OCI-LY3 (cell line): ENCODE measurements at regions not wholly inside any gene's neighbourhood (a gene's known extent, or its start where the extent isn't known, plus 50 kb on each side); places are given as distances from the start of the nearest gene placed in this dataset.

ENCODE experiments used
- CTCF ChIP-seq: fragments of 200-600, 300-600 bp; sonication (generic); IDR thresholded peaks from 2 replicates; pipeline ENCODE4 v1.5.1; 2014; ENCODE audit warnings: antibody characterized with exemption, low read length, low read depth
- EZH2phosphoT487 ChIP-seq: fragments of 200-600 bp; shearing (Covaris generic); IDR thresholded peaks from 2 replicates; pipeline ENCODE4 v1.6.1; 2018; ENCODE audit warnings: antibody characterized with exemption, mixed run types, low read depth

GRCh38 chr13:109872864-109873263 is 86.5 kb upstream of the IRS2 start:
- TF ChIP-seq CTCF: no peak
- no peak for TF ChIP-seq EZH2phosphoT487
